PC-3 (cell line): ENCODE measurements at regions not wholly inside any gene's neighbourhood (a gene's known extent, or its start where the extent isn't known, plus 50 kb on each side); places are given as distances from the start of the nearest gene placed in this dataset.

Experiments
- ATAC-seq: fragments of 200-7000 bp; cut with Tn5 transposase; 2 replicates; pipeline ENCODE4 v1.9.1; 2020; ENCODE audit warnings: mild to moderate bottlenecking, moderate library complexity
- BruUV-seq: library from RNA; stranded (reverse); fragments of 400-500 nt; replicated peaks from 2 replicates; lab custom pipeline; 2021; lab: Mats Ljungman, UMichigan
- CTCF ChIA-PET: fragments of 300-600 bp; sonication (Branson Sonifier 250); formaldehyde crosslinking; loops from one replicate; lab custom pipeline; 2022; ENCODE audit warnings: antibody characterized with exemption; lab: Charles Lee
- POLR2A ChIA-PET: fragments of 300-600 bp; sonication (Branson Sonifier 250); formaldehyde crosslinking; loops from one replicate; lab custom pipeline; 2022; ENCODE audit warnings: antibody characterized with exemption; ENCODE audit not compliant: unreplicated experiment; lab: Charles Lee
- DNase-seq: peaks from one replicate; pipeline ENCODE4 v3.0.0-alpha.2; 2015
- H2AFZ ChIP-seq: fragments of 300-600 bp; sonication (generic); 2 replicates; pipeline ENCODE4 v1.6.0; 2016; ENCODE audit warnings: antibody characterized with exemption, low read length
- H3F3A ChIP-seq: fragments of 300-600 bp; sonication (generic); one replicate; pipeline ENCODE4 v1.6.0; 2017; ENCODE audit warnings: antibody characterized with exemption, low read length, control low read depth, mild to moderate bottlenecking; ENCODE audit not compliant: unreplicated experiment
- H3K27ac ChIP-seq: fragments of 300-600 bp; sonication (generic); 2 replicates; pipeline ENCODE4 v1.5.1; 2016; ENCODE audit warnings: mild to moderate bottlenecking, low read length
- H3K27me3 ChIP-seq: fragments of 300-600 bp; sonication (generic); 2 replicates; pipeline ENCODE4 v1.6.1; 2016; ENCODE audit warnings: low read length, mixed read lengths
- H3K36me3 ChIP-seq: fragments of 300-600 bp; sonication (generic); 2 replicates; pipeline ENCODE4 v1.6.1; 2016; ENCODE audit warnings: low read depth, mixed run types, low read length, mixed read lengths
- H3K4me1 ChIP-seq: fragments of 300-600 bp; sonication (generic); 2 replicates; pipeline ENCODE4 v1.5.1; 2016; ENCODE audit warnings: low read length; ENCODE audit not compliant: insufficient read depth
- H3K4me2 ChIP-seq: fragments of 300-600 bp; sonication (generic); 2 replicates; pipeline ENCODE4 v1.6.0; 2016; ENCODE audit warnings: low read length
- H3K4me3 ChIP-seq: fragments of 300-600 bp; sonication (generic); 2 replicates; pipeline ENCODE4 v1.5.1; 2016; ENCODE audit warnings: mild to moderate bottlenecking, low read length, mixed read lengths
- H3K79me2 ChIP-seq: fragments of 300-600 bp; sonication (generic); 2 replicates; pipeline ENCODE4 v1.6.1; 2017; ENCODE audit warnings: low read length, mixed read lengths
- H3K9ac ChIP-seq: fragments of 300-600 bp; sonication (generic); 2 replicates; pipeline ENCODE4 v1.6.0; 2016; ENCODE audit warnings: mild to moderate bottlenecking, low read length
- H3K9me2 ChIP-seq: fragments of 300-600 bp; sonication (generic); replicated peaks from 2 replicates; pipeline ENCODE4 v1.6.1; 2016; ENCODE audit warnings: mixed run types, low read length, mixed read lengths
- H3K9me3 ChIP-seq: fragments of 300-600 bp; sonication (generic); 2 replicates; pipeline ENCODE4 v1.6.1; 2016; ENCODE audit warnings: low read length, mixed read lengths
- H4K20me1 ChIP-seq: fragments of 300-600 bp; sonication (generic); 2 replicates; pipeline ENCODE4 v1.6.1; 2016; ENCODE audit warnings: low read length, mixed read lengths
- CTCF ChIP-seq: fragments of 300-600 bp; sonication (generic); conservative IDR thresholded peaks from 2 replicates; pipeline ENCODE4 v1.5.1; 2017; ENCODE audit warnings: antibody characterized with exemption, low read depth, mild to moderate bottlenecking, low read length
- EZH2 ChIP-seq: fragments of 300-600 bp; sonication (generic); IDR thresholded peaks from one replicate; pipeline ENCODE4 v1.6.1; 2017; ENCODE audit warnings: antibody characterized with exemption, mild to moderate bottlenecking, low read length; ENCODE audit not compliant: unreplicated experiment
- EZH2phosphoT487 ChIP-seq: fragments of 300-600 bp; sonication (generic); IDR thresholded peaks from 2 replicates; pipeline ENCODE4 v1.6.1; 2018; ENCODE audit warnings: mild to moderate bottlenecking, antibody characterized with exemption, low read length, borderline replicate concordance
- intact Hi-C: fragments of 100-400 bp; cut with micrococcal nuclease; formaldehyde crosslinking; loops from 2 replicates; pipeline ENCODE4 v1.9.0; 2023

GRCh38 chr12:56851462-56851861 is 82.7 kb downstream of the SDR9C7 start:
- Histone ChIP-seq H3K36me3 (no peaks in the 10 kb centered on the region), H3K9ac (no peak overlapping the region), H3K9me3 (0 out of 2 replicates have a peak, but pooled peaks cover 4% of the 10 kb centered on the region), H3K4me2 (no peak overlapping the region), H4K20me1 (no peaks in the 10 kb centered on the region), H3K4me1 (no peaks in the 10 kb centered on the region), H3K27me3 (no peaks in the 10 kb centered on the region), H3K4me3 (no peak overlapping the region), H2AFZ (no peak overlapping the region), H3K27ac (no peak overlapping the region), H3F3A (no peaks in the 10 kb centered on the region), H3K9me2 (no peaks in the 10 kb centered on the region), H3K79me2 (no peaks in the 10 kb centered on the region)
- ChIA-PET CTCF (no interaction called here), POLR2A (no interaction called here)
- BruUV-seq: no TSS peak
- intact Hi-C loops: no loop called here
- ATAC-seq (no peak), DNase-seq (no peak)
- TF ChIP-seq EZH2: no peak
- no peak for TF ChIP-seq EZH2phosphoT487
- no peak for TF ChIP-seq CTCF

GRCh38 chr12:56840922-56841321 is 77.8 kb downstream of the HSD17B6 start:
- H3K27me3 ChIP-seq: no peaks in the 10 kb centered on the region
- BruUV-seq: no TSS peak
- DNase-seq: peak; percentile 24
- H3K79me2 ChIP-seq: no peaks in the 10 kb centered on the region
- no peak overlapping the region for H2AFZ ChIP-seq
- H3K36me3 ChIP-seq: no peaks in the 10 kb centered on the region
- H3F3A ChIP-seq: no peaks in the 10 kb centered on the region
- no peak overlapping the region for H3K9ac ChIP-seq
- no peak overlapping the region for H3K4me2 ChIP-seq
- ATAC-seq: no peak
- no peaks in the 10 kb centered on the region for H3K4me1 ChIP-seq
- TF ChIP-seq CTCF (no peak), EZH2phosphoT487 (no peak), EZH2 (no peak)
- no peaks in the 10 kb centered on the region for H3K9me3 ChIP-seq
- ChIA-PET POLR2A (interaction anchor here (0.6 kb wide), 1 partner anchor 404 kb away, joined by 3 read pairs; no protein-coding TSS in a partner anchor), CTCF (no interaction called here)
- H3K9me2 ChIP-seq: no peaks in the 10 kb centered on the region
- no peak overlapping the region for H3K4me3 ChIP-seq
- no peak overlapping the region for H3K27ac ChIP-seq
- intact Hi-C loops: loop anchor here (1.0 kb wide), 1 partner anchor 146 kb away; no protein-coding TSS in a partner anchor
- no peaks in the 10 kb centered on the region for H4K20me1 ChIP-seq

GRCh38 chr12:56839915-56840325 is 76.8 kb downstream of the HSD17B6 start:
- no peaks in the 10 kb centered on the region for H3K36me3 ChIP-seq
- no peaks in the 10 kb centered on the region for H3F3A ChIP-seq
- H3K9me2 ChIP-seq: no peaks in the 10 kb centered on the region
- no peaks in the 10 kb centered on the region for H3K4me1 ChIP-seq
- CTCF ChIA-PET: interaction anchor here (1.1 kb wide), 1 partner anchor 146 kb away, joined by 4 read pairs; no protein-coding TSS in a partner anchor
- peak; percentile 60 for DNase-seq
- no peaks in the 10 kb centered on the region for H3K27me3 ChIP-seq
- no peak overlapping the region for H3K4me3 ChIP-seq
- H4K20me1 ChIP-seq: no peaks in the 10 kb centered on the region
- H3K27ac ChIP-seq: no peak overlapping the region
- no peaks in the 10 kb centered on the region for H3K79me2 ChIP-seq
- no peak overlapping the region for H2AFZ ChIP-seq
- no peaks in the 10 kb centered on the region for H3K9me3 ChIP-seq
- intact Hi-C loops: loop anchor here (1.0 kb wide), 1 partner anchor 147 kb away; no protein-coding TSS in a partner anchor
- no TSS peak for BruUV-seq
- peak; percentile 54; the same call in 1 of the 2 replicates for ATAC-seq
- no peak overlapping the region for H3K9ac ChIP-seq
- H3K4me2 ChIP-seq: no peak overlapping the region
- no peak for TF ChIP-seq EZH2
- TF ChIP-seq CTCF: peak; percentile 75
- POLR2A ChIA-PET: no interaction called here
